ENCODE measurements at regions not wholly inside any gene's neighbourhood (a gene's known extent, or its start where the extent isn't known, plus 50 kb on each side); places are given as distances from the start of the nearest gene placed in this dataset.

GRCh38 chr10:88136712-88137111 lies 273.3 kb downstream of the PTEN start:
- no peak for DNase-seq

GRCh38 chr10:88138319-88138848 lies 275.0 kb downstream of the PTEN start:
- DNase-seq: no peak

- DNase-seq: no peak
Measured at GRCh38 chr10:88147000-88147798, 283.8 kb downstream of the PTEN start.

GRCh38 chr10:88149906-88150305 lies 286.5 kb downstream of the PTEN start:
- DNase-seq: no peak

GRCh38 chr10:88150339-88150738 lies 286.9 kb downstream of the PTEN start:
- no peak for DNase-seq

GRCh38 chr10:88152728-88153133 lies 289.3 kb downstream of the PTEN start:
- DNase-seq: no peak

GRCh38 chr10:88154596-88155250 lies 291.3 kb downstream of the PTEN start:
- DNase-seq: no peak

- no peak for DNase-seq
Measured at GRCh38 chr10:88156341-88156740, 292.9 kb downstream of the PTEN start.

GRCh38 chr10:88157981-88158465 lies 294.6 kb downstream of the PTEN start:
- DNase-seq: no peak

GRCh38 chr10:88158526-88159122 lies 295.2 kb downstream of the PTEN start:
- DNase-seq: no peak

GRCh38 chr10:88159127-88159829 lies 295.9 kb downstream of the PTEN start:
- DNase-seq: no peak

GRCh38 chr10:88161070-88161469 lies 297.6 kb downstream of the PTEN start:
- DNase-seq: no peak

GRCh38 chr10:88161756-88162155 lies 298.3 kb downstream of the PTEN start:
- DNase-seq: no peak

- no peak for DNase-seq
Measured at GRCh38 chr10:88162852-88163251, 299.4 kb downstream of the PTEN start.

GRCh38 chr10:88163572-88163971 lies 300.1 kb downstream of the PTEN start:
- DNase-seq: no peak

- no peak for DNase-seq
Measured at GRCh38 chr10:88164471-88164870, 301.0 kb downstream of the PTEN start.

- no peak for DNase-seq
Measured at GRCh38 chr10:88165849-88166271, 302.4 kb downstream of the PTEN start.

- DNase-seq: no peak
Measured at GRCh38 chr10:88168171-88169036, 305.0 kb downstream of the PTEN start.

GRCh38 chr10:88169037-88169319 lies 305.6 kb downstream of the PTEN start:
- no peak for DNase-seq

- DNase-seq: no peak
Measured at GRCh38 chr10:88170628-88171027, 307.2 kb downstream of the PTEN start.

- DNase-seq: no peak
Measured at GRCh38 chr10:88172159-88172558, 308.7 kb downstream of the PTEN start.

- DNase-seq: no peak
Measured at GRCh38 chr10:88174391-88174790, 311.0 kb downstream of the PTEN start.

Measured in CD4-positive, alpha-beta T cell treated with Interferon gamma for 1 hour (primary cell).